ENCODE measurements at regions not wholly inside any gene's neighbourhood (a gene's known extent, or its start where the extent isn't known, plus 50 kb on each side); places are given as distances from the start of the nearest gene placed in this dataset.

GRCh38 chr2:120448961-120449810 lies 103.2 kb downstream of the INHBB start:
- H3K4me3 ChIP-seq (ENCODE audit: low read depth, low read length) = no peak overlapping the region
- no peak for DNase-seq (ENCODE audit: low read depth)
- no peak for TF ChIP-seq CTCF (IDR thresholded peaks at IDR 0.05; ENCODE audit: low read depth, low read length, missing control alignments)

GRCh38 chr2:120450196-120450820 lies 104.4 kb downstream of the INHBB start:
- DNase-seq (ENCODE audit: low read depth) = no peak
- H3K4me3 ChIP-seq (ENCODE audit: low read depth, low read length) = no peak overlapping the region
- no peak for TF ChIP-seq CTCF (IDR thresholded peaks at IDR 0.05; ENCODE audit: low read depth, low read length, missing control alignments)

GRCh38 chr2:120451334-120451733 lies 105.4 kb downstream of the INHBB start:
- no peak for TF ChIP-seq CTCF (IDR thresholded peaks at IDR 0.05; ENCODE audit: low read depth, low read length, missing control alignments)
- DNase-seq (ENCODE audit: low read depth) = no peak
- H3K4me3 ChIP-seq (ENCODE audit: low read depth, low read length) = no peak overlapping the region

- no peak for TF ChIP-seq CTCF (IDR thresholded peaks at IDR 0.05; ENCODE audit: low read depth, low read length, missing control alignments)
- DNase-seq (ENCODE audit: low read depth) = no peak
- H3K4me3 ChIP-seq (ENCODE audit: low read depth, low read length) = no peak overlapping the region
Observed at GRCh38 chr2:120452131-120452530, 106.2 kb downstream of the INHBB start.

GRCh38 chr2:120452945-120453634 lies 107.2 kb downstream of the INHBB start:
- no peak for TF ChIP-seq CTCF (IDR thresholded peaks at IDR 0.05; ENCODE audit: low read depth, low read length, missing control alignments)
- no peak overlapping the region for H3K4me3 ChIP-seq (ENCODE audit: low read depth, low read length)
- DNase-seq (ENCODE audit: low read depth) = no peak

GRCh38 chr2:120453635-120453998 lies 107.7 kb downstream of the INHBB start:
- no peak for DNase-seq (ENCODE audit: low read depth)
- TF ChIP-seq CTCF (IDR thresholded peaks at IDR 0.05; ENCODE audit: low read depth, low read length, missing control alignments) = no peak
- H3K4me3 ChIP-seq (ENCODE audit: low read depth, low read length) = no peak overlapping the region

Measured in GM12864 (cell line).